ENCODE measurements at regions not wholly inside any gene's neighbourhood (a gene's known extent, or its start where the extent isn't known, plus 50 kb on each side); places are given as distances from the start of the nearest gene placed in this dataset.

DNA sequence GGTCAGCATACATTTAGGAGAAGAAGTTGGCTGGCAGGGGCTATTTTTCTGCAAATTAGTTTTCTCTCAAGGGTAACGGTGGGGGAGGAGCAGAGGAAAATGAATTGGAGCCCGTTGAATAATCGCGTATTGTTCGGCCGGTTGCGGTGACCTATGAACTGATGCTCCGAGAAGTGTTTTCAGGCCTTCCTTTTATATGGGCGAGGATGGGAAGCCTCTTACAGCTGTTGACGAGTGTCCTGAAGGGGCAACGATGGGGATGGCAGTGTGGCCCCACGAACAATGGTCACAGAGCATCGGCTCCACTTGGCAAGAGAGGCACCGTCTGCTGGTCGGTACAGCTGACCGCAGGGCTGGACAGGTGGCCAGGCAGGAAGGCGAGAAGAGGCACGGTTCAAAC, 400.7 kb downstream of the ZSWIM6 start:
- TF ChIP-seq, protein P1, sequence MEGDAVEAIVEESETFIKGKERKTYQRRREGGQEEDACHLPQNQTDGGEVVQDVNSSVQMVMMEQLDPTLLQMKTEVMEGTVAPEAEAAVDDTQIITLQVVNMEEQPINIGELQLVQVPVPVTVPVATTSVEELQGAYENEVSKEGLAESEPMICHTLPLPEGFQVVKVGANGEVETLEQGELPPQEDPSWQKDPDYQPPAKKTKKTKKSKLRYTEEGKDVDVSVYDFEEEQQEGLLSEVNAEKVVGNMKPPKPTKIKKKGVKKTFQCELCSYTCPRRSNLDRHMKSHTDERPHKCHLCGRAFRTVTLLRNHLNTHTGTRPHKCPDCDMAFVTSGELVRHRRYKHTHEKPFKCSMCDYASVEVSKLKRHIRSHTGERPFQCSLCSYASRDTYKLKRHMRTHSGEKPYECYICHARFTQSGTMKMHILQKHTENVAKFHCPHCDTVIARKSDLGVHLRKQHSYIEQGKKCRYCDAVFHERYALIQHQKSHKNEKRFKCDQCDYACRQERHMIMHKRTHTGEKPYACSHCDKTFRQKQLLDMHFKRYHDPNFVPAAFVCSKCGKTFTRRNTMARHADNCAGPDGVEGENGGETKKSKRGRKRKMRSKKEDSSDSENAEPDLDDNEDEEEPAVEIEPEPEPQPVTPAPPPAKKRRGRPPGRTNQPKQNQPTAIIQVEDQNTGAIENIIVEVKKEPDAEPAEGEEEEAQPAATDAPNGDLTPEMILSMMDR (conservative IDR thresholded peaks at IDR 0.05; ENCODE audit: low read depth): no peak
- CTCF ChIA-PET: no interaction called here
- POLR2A ChIA-PET (ENCODE audit: low non-redundant PET): no interaction called here
- no peak for DNase-seq (ENCODE audit: low spot score)
- H3K27ac ChIP-seq: no peak overlapping the region

- ChIA-PET CTCF (interaction anchor here (0.5 kb wide), 1 partner anchor 12 kb away, joined by 3 read pairs; no protein-coding TSS in a partner anchor), POLR2A (ENCODE audit: low non-redundant PET) (no interaction called here)
- no peak overlapping the region for H3K27ac ChIP-seq
- TF ChIP-seq, protein P1 (conservative IDR thresholded peaks at IDR 0.05; ENCODE audit: low read depth): no peak
- no peak for DNase-seq (ENCODE audit: low spot score)
Observed at GRCh38 chr5:61734001-61734400, 401.9 kb downstream of the ZSWIM6 start.

- POLR2A ChIA-PET (ENCODE audit: low non-redundant PET): no interaction called here
Observed at GRCh38 chr5:61734966-61735365, 402.9 kb downstream of the ZSWIM6 start.

GRCh38 chr5:61735531-61735930, 403.5 kb downstream of the ZSWIM6 start:
- ChIA-PET POLR2A (ENCODE audit: low non-redundant PET) (no interaction called here), CTCF (no interaction called here)
- no peak for DNase-seq (ENCODE audit: low spot score)
- TF ChIP-seq, protein P1 (conservative IDR thresholded peaks at IDR 0.05; ENCODE audit: low read depth): no peak
- H3K27ac ChIP-seq: no peak overlapping the region

More at GRCh38 chr5:61734966-61735365, 402.9 kb downstream of the ZSWIM6 start:
- no peak overlapping the region for H3K27ac ChIP-seq
- CTCF ChIA-PET: no interaction called here
- no peak for DNase-seq (ENCODE audit: low spot score)
- TF ChIP-seq, protein P1 (conservative IDR thresholded peaks at IDR 0.05; ENCODE audit: low read depth): no peak

- CTCF ChIA-PET: interaction anchor here (0.7 kb wide), 1 partner anchor 29 kb away, joined by 3 read pairs; no protein-coding TSS in a partner anchor
- H3K27ac ChIP-seq: no peak overlapping the region
- TF ChIP-seq, protein P1 (conservative IDR thresholded peaks at IDR 0.05; ENCODE audit: low read depth): no peak
- POLR2A ChIA-PET (ENCODE audit: low non-redundant PET): no interaction called here
- no peak for DNase-seq (ENCODE audit: low spot score)
Observed at GRCh38 chr5:61735995-61736394, 403.9 kb downstream of the ZSWIM6 start.

DNA sequence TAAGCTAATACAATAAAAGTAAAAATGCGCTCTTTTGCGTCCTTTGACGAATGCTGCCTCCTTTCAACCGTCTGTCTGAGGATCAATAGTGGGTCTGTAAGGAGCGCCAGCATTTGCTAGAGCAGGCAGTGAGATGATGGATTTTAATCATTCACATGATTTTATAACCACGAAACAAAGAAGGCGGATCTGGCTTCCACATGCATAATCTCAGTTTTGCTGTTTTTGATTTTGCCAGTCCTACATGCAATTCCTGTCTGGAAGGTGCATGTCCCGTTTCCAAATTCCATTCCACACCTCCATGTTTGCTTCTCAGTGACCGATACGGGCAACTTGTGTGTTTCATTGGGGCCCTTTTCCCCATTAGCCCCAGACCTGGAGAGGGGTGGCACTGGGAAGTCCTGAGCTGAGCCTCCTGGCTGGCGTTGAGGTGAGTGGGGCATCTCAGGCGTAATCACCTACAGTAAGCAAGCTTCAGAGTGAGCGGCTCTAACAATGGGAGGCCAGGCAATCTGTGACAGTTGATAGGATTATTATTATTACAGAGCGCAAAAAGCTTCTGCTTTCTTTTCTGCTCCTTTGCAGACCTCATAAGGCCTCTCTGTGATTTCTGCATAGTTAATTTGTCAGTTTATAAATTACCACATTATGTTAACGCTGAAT, 405.4 kb downstream of the ZSWIM6 start:
- TF ChIP-seq, protein P1 (conservative IDR thresholded peaks at IDR 0.05; ENCODE audit: low read depth): no peak
- no peak overlapping the region for H3K27ac ChIP-seq
- ChIA-PET CTCF (no interaction called here), POLR2A (ENCODE audit: low non-redundant PET) (no interaction called here)
- no peak for DNase-seq (ENCODE audit: low spot score)
